Muscle layer of duodenum (tissue), 2 donors: ENCODE measurements at regions not wholly inside any gene's neighbourhood (a gene's known extent, or its start where the extent isn't known, plus 50 kb on each side); places are given as distances from the start of the nearest gene placed in this dataset.

ENCODE experiments used
- H3K27ac ChIP-seq: one replicate; pipeline ENCODE4 v1.7.0; 2013; ENCODE audit warnings: mild to moderate bottlenecking, low read length
- H3K27me3 ChIP-seq: one replicate; pipeline ENCODE4 v1.7.0; 2013; ENCODE audit warnings: low read depth, mild to moderate bottlenecking, control low read depth, low read length
- H3K36me3 ChIP-seq, 2 donors: one replicate each; pipeline ENCODE4 v1.7.0; 2013; ENCODE audit warnings: low read length in 2 of 2, control low read depth in 1 of 2, mild to moderate bottlenecking in 1 of 2; ENCODE audit not compliant: insufficient read depth in 2 of 2, control insufficient read depth in 1 of 2
- H3K4me1 ChIP-seq, 2 donors: one replicate each; pipeline ENCODE4 v1.7.0; 2013; ENCODE audit warnings: low read length in 2 of 2, mild to moderate bottlenecking in 2 of 2, control low read depth in 1 of 2, moderate library complexity in 1 of 2; ENCODE audit not compliant: insufficient read depth in 2 of 2, control insufficient read depth in 1 of 2
- H3K4me3 ChIP-seq, 2 donors: one replicate each; pipeline ENCODE4 v1.7.0; 2013; ENCODE audit warnings: low read length in 2 of 2, low read depth in 1 of 2, mild to moderate bottlenecking in 1 of 2
- H3K9me3 ChIP-seq, 2 donors: one replicate each; pipeline ENCODE4 v1.7.0; 2013; ENCODE audit warnings: low read length in 2 of 2, control low read depth in 1 of 2, mild to moderate bottlenecking in 1 of 2; ENCODE audit not compliant: control insufficient read depth in 1 of 2
- donor health status: healthy.

DNA sequence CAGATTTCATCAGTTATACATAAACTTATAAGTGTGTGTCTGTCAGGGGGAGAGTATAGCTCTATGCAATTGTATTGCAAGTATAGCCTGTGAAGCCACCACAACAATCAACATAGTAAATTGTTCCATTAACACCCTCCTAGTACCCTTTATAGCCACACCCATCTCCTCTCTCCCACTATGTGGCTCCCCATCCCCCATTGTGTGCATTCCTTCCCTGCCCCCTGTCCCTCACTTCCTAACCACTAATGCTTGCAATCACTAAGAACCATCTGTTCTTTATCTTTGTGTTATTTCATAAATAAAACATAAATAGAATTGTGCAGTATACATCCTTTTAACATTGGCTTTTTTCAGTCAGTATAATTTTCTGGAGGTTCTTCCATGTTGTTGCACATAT lies 83.1 kb upstream of the SLC5A12 start:
- Histone ChIP-seq H3K9me3 (no peaks in the 10 kb centered on the region), H3K36me3 (no peaks in the 10 kb centered on the region), H3K27me3 (no peaks in the 10 kb centered on the region), H3K4me1 (no peaks in the 10 kb centered on the region), H3K4me3 (no peak overlapping the region), H3K27ac (no peak overlapping the region)

DNA sequence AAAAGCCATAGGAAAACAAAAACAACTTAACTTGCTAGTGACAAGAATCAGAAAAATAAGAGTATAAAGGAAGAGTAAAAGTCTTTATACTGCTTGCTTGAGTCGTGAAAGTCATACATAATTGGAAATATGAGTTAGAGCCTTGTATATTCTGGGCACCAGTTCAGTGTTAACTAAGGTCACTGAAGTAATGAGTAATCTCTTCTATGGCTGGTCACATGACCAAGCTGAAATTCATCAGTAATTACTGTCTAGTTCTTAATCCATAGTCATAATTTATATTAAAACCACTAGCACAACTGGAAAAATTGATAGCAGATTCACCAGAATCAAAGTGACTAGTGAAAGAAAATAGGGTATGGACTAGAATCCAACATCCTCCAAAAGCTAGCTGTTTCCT lies 84.4 kb upstream of the SLC5A12 start:
- Histone ChIP-seq H3K27me3 (no peaks in the 10 kb centered on the region), H3K4me3 (no peak overlapping the region), H3K36me3 (no peaks in the 10 kb centered on the region), H3K27ac (no peak overlapping the region), H3K4me1 (no peaks in the 10 kb centered on the region), H3K9me3 (no peaks in the 10 kb centered on the region)

DNA sequence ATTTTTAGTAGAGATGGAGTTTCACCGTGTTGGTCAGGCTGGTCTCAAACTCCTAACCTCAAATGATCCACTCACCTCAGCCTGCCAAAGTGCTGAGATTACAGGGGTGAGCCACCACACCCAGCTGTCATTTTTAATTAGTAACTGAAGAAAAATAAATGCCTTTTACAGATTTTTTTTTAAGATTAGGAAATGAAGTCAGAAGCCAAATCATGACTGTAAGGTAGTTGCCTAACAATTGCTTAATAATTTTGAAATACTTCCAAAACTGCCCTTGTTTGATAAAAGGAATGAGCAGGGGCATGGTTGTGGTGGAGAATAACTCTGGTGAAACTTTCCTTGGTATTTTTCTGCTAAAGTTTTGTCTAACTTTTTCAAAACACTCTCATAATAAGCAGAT lies 98.9 kb upstream of the SLC5A12 start:
- H3K27me3 ChIP-seq = no peaks in the 10 kb centered on the region
- H3K4me3 ChIP-seq = no peak overlapping the region
- H3K27ac ChIP-seq = no peak overlapping the region
- no peaks in the 10 kb centered on the region for H3K4me1 ChIP-seq
- H3K36me3 ChIP-seq = no peaks in the 10 kb centered on the region
- peaks cover 0 to 18% of the 10 kb centered on the region in 2 donors for H3K9me3 ChIP-seq

DNA sequence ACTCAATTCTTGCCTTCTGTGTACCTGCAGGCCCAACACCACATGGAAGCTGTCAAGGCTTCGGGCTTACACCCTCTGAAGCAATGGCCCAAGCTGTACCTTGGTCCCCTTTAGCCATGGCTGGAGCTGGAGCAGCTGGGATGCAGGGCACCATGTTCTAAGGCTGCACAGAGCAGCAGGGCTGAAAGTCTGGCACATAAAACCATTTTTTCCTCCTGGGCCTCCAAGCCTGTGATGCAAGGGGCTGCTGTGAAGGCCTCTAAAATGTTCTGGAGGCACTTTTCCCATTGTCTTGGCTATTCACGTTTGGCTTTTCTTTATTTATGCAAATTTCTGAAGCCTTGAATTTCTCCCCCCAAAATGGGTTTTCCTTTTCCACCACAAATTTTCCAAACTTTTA lies 102.1 kb upstream of the SLC5A12 start:
- Histone ChIP-seq H3K36me3 (no peaks in the 10 kb centered on the region), H3K9me3 (peaks cover 0 to 18% of the 10 kb centered on the region in 2 donors)

DNA sequence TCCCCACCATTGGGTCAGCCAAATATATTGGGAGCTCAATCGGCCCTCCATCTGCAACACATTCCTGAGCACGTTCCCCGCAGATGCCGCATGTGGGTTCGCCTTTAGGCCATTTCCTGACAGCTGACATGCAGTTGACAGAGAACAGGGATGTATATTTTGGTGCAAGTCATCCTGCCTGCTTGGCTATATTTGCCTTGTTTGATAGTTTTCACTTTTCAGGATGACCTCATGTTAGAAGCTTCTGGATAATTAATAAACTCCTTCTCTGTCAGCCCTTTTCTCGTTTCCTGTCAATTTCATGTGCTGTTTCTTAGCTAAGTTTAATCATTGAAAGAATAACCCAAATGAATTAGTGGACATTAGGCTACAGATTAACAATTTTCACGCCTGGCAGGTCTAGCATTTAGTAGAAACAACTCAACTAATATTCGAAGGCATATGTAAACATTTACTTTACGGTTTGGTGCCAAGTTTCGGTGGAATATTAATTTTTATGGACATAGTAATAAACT lies 105.8 kb upstream of the SLC5A12 start:
- Histone ChIP-seq H3K4me3 (no peak overlapping the region), H3K36me3 (no peaks in the 10 kb centered on the region), H3K9me3 (peaks cover 0 to 18% of the 10 kb centered on the region in 2 donors), H3K27me3 (no peaks in the 10 kb centered on the region), H3K4me1 (no peaks in the 10 kb centered on the region), H3K27ac (peak overlapping the region; percentile 50)

More for the DNA sequence above, 102.1 kb upstream of the SLC5A12 start:
- no peaks in the 10 kb centered on the region for H3K4me1 ChIP-seq
- peak overlapping the region in 1 of 2 donors; percentile 19 for H3K4me3 ChIP-seq
- no peaks in the 10 kb centered on the region for H3K27me3 ChIP-seq
- no peak overlapping the region for H3K27ac ChIP-seq

DNA sequence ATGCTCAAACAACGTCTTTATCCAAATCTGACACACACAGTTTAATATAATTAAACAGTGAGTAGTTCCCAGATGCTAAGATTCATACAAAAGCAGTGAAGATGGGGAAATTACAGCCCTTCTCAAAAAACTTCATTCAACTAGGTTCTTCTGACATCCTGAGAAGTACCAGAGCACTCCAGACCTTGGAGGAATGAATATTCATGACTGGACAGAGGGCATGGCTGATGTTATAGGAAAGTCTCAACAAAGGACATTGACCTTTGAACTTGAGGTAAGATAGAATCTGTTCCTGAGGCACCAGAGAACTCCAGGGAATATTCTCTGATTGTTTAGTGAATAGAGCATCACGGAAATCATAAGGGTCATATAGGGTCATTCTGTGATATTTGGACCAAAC lies 106.4 kb upstream of the SLC5A12 start:
- H3K9me3 ChIP-seq = peaks cover 0 to 16% of the 10 kb centered on the region in 2 donors
- H3K27me3 ChIP-seq = no peaks in the 10 kb centered on the region
- peak overlapping the region; percentile 50 for H3K27ac ChIP-seq
- H3K4me3 ChIP-seq = no peak overlapping the region
- no peaks in the 10 kb centered on the region for H3K36me3 ChIP-seq
- H3K4me1 ChIP-seq = no peaks in the 10 kb centered on the region

DNA sequence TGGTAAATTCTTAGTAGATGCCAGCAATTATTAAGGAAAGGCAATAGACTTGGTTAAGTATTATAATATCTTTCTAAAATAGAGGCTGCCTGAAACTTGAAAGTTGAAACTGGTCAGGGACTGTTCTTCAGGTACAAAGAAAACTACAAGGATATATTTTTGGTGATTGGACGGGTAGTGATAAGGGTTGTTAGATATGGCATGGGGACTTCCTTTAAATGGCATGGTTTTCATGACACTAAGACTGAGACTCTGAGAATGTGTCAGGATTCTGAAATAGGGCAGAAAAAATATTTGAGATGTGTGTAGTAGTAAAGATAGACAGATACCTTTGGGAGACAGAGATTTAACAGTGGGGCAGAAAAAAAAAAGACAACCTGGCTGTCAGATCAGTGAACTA lies 108.4 kb upstream of the SLC5A12 start:
- H3K9me3 ChIP-seq = no peaks in the 10 kb centered on the region
- H3K4me3 ChIP-seq = no peak overlapping the region
- H3K27ac ChIP-seq = no peak overlapping the region
- H3K4me1 ChIP-seq = no peaks in the 10 kb centered on the region
- no peaks in the 10 kb centered on the region for H3K36me3 ChIP-seq
- no peaks in the 10 kb centered on the region for H3K27me3 ChIP-seq

DNA sequence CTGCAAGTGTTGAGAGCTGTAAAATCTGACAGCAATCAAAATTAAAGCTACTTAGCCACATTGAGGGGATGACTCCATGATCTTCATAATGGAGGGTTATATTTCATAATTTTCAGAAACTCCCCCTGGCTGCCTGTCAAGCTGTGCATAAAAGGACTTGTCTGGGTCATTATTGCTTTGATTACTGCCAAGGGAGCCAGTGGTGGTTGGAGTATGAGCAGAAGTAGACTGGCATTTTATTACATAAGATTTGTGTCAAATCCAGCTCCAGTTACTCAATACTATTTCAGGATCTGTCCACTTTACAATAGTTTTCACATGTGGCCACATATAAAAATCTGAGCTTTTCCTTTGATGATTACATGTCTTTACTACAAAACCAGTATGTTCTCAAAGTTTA lies 108.9 kb upstream of the SLC5A12 start:
- Histone ChIP-seq H3K27me3 (no peaks in the 10 kb centered on the region), H3K4me1 (no peaks in the 10 kb centered on the region), H3K4me3 (no peak overlapping the region), H3K27ac (no peak overlapping the region), H3K36me3 (no peaks in the 10 kb centered on the region), H3K9me3 (no peaks in the 10 kb centered on the region)

DNA sequence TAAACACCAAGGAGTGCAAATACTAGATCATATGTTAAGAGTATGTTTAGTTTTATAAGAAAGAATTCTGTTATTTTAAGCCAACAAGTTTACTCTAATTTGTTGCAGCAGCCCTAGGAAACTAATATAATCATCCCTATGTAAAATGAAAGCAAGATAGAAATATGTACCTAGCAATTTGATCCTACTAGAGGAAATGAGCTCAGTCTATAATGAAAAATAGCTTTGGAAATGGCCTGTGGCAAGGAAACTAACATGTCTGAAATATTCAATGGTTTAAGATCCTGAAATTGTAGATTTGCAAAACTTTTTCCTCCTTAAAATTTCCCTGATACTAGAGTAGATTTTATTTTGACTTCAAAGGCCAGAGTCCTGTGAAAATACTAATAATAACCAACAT lies 112.7 kb upstream of the SLC5A12 start:
- H3K9me3 ChIP-seq = no peaks in the 10 kb centered on the region
- H3K4me1 ChIP-seq = no peaks in the 10 kb centered on the region
- H3K27me3 ChIP-seq = no peaks in the 10 kb centered on the region
- no peak overlapping the region for H3K4me3 ChIP-seq
- no peaks in the 10 kb centered on the region for H3K36me3 ChIP-seq
- H3K27ac ChIP-seq = no peak overlapping the region

DNA sequence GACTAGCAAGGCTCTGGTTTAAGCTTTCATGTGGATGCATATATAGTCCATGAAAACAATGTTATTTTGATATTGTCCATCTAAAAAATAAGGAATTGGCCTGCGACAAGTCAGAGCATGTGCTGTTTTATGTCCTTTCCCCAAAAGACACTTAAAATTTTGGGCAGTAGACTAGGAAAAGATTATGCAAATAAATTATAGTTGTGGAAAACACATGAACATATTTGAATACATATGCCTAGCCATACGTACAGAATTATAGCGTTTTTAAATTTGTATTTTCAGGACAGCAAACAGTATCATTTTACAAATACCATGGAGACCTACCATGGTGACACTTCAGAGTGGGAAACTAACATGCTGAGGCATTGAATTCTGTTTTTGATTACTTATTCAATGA lies 113.8 kb upstream of the SLC5A12 start:
- H3K4me3 ChIP-seq = no peak overlapping the region
- no peaks in the 10 kb centered on the region for H3K9me3 ChIP-seq
- H3K4me1 ChIP-seq = no peaks in the 10 kb centered on the region
- H3K27ac ChIP-seq = no peak overlapping the region
- H3K27me3 ChIP-seq = no peaks in the 10 kb centered on the region
- H3K36me3 ChIP-seq = no peaks in the 10 kb centered on the region

DNA sequence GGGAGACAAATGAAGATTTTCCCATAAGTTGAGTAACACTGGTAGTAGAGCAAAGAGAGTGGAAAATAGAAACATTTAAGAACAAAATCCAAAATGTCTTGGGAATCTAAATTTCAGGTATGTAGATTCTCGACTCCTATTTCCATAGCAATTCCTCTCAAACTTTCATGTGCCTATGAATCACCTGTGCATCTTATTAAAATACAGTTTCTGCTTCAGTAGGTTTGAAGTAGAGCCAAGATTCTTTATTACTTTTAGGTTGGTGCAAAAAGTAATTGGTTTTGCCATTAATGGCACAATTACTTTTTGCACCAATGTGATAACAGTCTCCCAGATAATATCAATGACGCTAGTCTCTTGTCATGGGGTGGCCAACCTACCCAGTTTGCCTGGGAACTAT lies 115.3 kb upstream of the SLC5A12 start:
- no peak overlapping the region for H3K27ac ChIP-seq
- H3K4me1 ChIP-seq = peaks cover 0 to 10% of the 10 kb centered on the region in 2 donors

DNA sequence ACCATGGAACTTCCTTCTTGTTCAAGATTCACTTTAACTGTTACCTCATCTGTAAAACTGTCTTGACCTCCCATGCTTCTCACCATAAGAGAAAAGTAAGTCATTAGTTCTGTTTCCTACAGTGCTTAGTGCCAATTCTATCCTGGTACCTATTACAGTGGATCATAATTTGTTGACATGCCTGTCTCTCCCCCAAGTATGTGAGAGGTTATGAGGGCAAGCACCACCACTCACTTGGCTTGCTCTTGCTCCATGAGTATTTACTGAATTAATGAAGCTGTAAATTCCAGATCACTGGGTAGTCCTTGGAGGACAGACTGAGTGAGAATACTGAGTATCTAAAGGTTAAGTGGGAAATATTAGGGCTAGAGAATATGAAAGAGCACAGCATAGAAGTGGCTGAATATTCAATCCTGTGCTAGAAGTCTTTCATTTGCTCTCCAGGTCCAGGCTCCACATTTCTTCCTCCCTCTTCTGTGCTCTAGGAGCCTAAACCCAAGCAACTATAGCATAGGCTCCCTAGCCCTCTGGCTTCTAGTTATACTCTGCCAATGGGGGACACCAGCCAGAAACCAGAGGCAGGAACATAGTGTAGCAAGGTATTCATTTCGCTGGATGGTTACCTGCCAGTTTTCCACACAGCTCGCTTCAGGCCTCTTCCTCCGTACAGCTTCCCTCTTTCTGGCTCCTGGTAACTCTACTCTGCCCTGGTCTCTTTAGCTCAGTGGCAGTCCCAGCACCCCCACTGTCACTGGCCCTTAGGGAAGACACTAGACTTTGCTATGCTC lies 118.2 kb upstream of the SLC5A12 start:
- H3K27ac ChIP-seq = no peak overlapping the region
- no peak overlapping the region for H3K4me3 ChIP-seq
- H3K4me1 ChIP-seq = peaks cover 0 to 16% of the 10 kb centered on the region in 2 donors
- H3K27me3 ChIP-seq = no peaks in the 10 kb centered on the region
- H3K36me3 ChIP-seq = peaks cover 0 to 3% of the 10 kb centered on the region in 2 donors
- H3K9me3 ChIP-seq = no peaks in the 10 kb centered on the region

More for the DNA sequence above, 115.3 kb upstream of the SLC5A12 start:
- Histone ChIP-seq H3K27me3 (no peaks in the 10 kb centered on the region), H3K36me3 (peaks cover 0 to 1% of the 10 kb centered on the region in 2 donors), H3K4me3 (no peak overlapping the region), H3K9me3 (no peaks in the 10 kb centered on the region)
